NCI-H526 treated with DMSO at 0.1 percent for 48 hours (cell line): ENCODE measurements at regions not wholly inside any gene's neighbourhood (a gene's known extent, or its start where the extent isn't known, plus 50 kb on each side); places are given as distances from the start of the nearest gene placed in this dataset.
"Not testable (repeated sequence)": the region's sequence is repeated elsewhere in the genome, so short reads cannot be mapped to it uniquely, and the experiment has no call there.

Source experiments
- DNase-seq: peaks from one replicate; lab custom pipeline; 2025; lab: John Stamatoyannopoulos, UW

DNA sequence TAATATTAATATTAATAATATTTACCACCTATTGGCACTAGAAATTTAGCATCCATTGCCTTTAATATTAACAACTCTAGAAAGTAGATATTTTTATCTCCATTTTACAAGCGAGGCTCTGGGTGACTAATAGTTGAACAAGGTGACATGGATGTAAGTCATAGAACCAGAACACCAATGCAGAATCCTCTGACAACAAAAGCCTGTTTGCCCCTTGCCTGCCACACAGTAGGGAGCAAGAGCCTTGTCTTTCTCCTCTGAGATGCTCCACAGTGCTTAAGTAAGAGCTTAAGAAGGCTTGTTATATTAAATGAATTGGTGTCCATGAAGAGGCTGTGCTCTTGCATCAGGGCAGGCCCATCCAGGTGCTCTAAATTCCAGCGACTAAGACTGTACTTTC, 51.2 kb upstream of the LBX1 start:
- no peak for DNase-seq

DNA sequence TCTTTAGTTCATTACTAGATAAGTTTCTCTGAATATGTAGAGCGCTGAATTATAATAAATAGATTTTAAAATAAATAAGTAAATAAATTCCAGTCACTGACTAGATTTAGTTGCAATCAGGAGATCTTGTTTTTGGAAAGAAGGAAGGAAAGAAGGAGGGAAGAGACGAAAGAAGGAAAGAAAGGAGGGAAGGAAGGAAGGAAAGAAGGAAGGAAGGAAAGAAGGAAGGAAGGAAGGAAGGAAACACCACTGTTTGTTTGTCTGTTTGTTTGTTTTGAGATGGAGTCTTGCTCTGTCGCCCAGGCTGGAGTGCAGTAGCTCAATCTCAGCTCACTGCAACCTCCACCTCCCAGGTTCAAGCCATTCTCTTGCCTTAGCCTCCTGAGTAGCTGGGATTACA, 51.7 kb upstream of the LBX1 start:
- not testable (repeated sequence) for DNase-seq

DNA sequence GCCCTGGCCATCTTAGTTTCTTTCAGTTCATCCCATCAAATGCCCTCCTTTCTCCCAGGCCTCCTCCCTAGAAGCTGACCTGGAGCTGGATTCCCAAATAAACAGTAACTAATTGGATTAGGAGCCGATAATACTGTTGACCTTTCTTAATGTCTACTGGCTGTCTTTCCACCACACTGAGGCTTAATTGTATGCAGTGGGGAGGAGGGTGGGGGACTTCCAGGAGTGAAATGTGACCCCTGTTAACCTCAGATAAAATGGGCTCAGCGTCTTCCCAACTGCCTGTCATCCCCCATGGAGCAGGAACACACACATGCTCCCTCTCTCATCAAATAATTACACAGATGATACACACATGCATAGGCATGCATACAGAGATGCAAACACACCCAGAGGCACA, 53.7 kb upstream of the LBX1 start:
- DNase-seq: no peak

DNA sequence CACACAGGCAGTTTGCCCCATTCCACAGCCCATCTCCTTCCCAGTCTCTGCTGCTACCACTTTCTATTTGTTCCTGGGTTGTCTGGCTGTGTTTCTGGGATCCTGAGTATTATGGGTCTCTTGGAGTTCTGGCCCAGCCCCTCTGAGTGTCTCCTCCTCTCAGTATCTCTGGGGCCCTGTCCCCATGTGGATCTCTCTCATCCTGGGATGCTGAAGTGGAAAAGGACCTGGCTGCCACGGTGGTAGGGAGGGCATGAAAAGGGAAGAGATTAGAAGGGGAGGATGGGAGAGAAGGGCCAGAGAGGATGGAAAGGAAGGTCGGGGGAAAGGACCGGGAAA, 54.5 kb upstream of the LBX1 start:
- DNase-seq: no peak

DNA sequence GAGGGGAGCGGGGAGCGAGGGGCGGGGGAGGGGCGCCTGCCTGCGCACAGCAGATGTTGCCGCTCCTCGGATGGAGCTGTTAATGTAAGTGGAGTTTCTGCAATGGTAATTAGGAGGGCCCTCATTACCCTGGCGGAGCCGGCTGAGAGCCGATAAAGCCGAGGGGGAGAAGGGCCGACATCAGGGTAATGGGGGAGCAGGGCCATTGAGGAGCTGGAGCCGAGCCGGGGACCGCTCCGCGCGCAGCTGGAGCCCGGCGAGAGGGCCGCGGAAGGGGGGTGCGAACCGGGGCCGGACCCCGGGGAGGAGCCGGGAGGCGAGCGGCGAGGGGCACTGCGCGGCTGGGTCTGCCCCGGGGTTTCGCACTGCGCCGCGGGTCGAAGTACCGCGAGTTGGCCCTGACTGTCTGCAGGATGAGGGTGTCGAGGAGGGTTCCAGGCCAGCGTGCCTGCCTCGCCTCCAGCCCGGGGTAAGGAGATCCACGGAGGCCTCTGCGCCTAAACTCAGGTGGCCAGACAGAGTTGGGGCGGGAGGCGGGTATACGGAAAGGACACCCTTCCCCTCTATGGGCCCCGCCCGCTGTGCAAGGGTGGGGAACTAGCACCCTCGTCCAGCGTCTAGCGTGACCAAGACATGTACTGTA, 55.0 kb upstream of the LBX1 start:
- DNase-seq: no peak

DNA sequence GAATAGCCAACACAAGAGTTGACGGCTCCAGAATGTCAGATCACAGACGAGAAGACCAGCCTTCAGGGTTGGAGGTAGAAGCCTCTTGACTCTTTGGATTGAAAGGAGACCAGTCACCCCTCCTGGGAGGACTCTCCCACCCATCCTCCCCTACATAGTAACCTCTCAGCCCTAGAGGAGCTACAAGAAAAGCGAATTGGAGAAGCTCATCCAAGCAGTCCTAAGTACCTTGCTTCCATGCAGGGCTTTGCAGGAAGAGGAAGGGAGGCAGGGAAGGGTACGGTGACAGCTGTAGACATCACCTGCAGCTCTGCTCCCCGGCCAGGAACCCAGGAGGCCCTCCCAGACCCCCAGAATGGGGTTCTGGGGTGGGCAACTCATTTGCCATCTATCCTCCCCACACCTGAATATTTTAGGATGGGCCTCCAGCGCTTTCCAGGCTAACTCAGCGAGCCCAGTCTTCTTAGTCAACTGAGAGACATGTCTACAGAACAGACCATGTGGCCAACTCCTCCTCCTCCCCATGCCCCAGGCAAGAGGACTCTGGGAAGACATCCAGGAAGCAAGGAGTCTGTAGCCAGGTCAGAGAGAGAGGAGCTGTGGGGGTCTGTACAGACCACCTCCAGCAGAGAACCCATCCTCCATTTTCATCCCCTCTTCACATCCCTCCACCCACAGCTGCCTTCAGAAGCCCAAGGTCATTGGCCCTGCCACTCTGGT, 55.6 kb upstream of the LBX1 start:
- DNase-seq: no peak

DNA sequence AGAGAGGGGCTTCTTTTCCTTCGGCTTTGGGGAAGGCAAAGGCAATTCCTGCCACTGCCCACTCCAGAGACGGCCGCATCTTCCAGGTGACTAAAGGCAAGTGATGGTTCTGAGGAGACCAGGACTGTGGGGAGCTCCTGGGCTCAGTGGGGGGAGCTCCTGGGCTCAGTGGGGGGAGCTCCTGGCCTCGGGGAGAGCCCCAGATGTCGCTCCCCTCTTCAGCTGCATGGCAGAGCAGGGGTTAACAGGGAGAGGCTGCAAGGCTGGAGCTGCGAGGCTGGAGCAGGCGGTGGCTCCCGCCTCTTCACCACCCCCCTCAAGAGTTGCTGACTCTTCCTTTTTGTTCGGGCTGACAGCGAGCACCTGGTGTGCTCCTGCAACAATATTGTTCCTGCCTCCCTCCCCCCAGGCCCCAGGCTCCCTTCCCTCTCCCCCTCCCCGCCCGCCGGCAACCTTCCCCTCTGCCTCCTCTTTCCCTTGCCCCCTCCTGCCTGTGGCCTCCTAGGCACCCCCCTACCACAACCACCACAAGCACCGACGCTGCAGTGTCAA, 56.3 kb upstream of the LBX1 start:
- peak; percentile 15 for DNase-seq

DNA sequence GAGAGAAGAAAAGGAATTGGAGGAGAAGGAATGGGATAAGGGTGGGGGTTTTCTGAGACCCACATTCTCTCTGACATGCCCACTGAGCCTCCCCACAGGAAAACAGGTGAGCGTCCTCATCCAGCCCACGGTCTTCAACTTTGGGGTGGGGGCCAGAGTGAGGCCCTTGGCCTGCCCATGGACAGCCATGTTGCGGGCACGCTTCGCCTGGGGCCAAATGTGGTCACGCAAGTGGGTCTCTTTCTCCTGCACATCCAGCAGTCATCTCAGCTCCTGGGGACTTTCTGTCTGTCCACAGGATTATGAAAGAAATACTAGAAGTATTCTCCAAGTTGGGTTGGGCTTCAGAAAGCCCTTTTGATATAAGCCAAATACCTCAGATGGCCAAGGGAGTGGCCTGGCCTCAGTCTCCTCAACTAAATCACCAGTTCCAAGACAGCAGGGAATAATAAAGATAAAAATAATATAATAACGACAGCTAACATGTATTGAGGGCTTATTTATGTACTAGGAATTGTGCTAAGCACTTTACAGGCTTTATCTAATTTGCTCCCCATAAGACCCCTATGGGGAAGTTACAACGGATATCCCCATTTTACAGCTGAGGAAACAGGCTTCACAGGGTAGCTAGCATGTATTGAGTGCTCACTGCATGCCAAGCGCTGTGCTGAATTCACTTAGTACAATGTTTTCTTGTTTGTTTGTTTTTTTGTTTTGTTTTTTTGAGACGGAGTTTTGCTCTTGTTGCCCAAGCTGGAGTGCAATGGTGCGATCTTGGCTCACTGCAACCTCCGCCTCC, 57.2 kb upstream of the LBX1 start:
- DNase-seq: no peak

DNA sequence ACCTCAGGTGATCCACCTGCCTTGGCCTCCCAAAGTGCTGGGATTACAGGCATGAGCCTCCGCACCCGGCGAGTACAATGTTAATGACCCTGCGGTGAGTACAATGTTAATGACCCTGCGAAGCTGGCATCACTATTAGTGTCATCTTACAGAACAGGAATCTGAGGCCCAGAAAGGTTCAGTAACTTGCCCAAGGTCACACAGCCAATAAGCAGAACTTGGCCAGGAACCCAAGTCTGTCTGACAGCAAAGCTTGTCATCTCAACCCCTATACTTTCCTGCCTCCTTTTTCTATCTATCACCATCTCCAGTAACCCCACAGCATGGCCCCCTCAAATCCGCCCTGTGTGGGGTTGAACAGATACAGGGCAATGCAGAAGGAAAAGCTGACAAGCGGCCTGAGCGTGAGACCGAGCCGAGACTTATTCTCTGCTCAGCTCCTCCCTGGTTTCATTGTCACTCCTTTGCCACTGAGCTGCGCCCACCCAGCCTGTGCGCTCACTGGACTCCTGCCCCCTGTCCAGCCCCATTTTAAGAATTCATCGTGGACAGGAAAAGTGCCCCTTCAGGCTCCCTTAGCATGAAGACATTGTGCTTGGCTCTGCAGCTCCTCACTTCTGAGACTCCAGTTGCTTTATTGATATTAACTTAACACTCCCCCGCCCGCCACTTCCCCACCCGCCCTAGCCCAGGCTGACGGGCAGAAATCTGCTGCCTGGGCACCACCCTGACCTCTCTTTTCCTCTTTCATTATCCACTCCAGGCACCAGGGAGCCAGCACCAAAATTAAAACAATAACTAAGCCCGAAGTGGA, 58.1 kb upstream of the LBX1 start:
- DNase-seq: no peak

DNA sequence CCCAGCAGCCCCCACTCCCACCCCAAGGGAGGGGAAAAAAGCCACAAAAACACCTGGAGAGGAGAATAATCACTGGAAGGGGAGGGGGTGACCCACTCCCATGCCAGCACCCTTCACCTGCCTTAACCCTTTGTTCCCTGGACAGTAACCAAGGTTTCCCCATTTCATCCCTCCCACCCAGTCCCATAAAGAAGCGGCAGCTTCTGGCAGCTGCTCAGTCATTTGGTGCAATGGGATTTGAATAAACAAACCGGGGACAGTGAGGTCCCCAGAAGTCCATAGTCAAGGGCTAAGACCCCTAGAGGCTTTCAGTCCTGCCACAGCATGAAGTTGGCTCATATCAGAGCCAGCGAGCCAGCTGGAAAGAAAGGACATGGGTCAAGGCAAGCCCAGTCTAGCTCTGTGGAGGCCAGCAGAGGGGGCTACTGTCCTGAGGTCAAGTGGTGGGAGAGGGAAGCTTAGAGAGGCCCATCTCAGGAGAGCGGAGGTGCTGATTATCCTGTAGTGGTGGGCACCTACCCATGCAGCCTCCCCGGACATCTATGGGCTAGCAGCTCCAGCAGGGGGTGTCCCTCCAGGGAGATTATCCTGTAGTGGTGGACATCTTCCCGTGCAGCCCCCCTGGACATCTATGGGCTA, 58.9 kb upstream of the LBX1 start:
- DNase-seq: no peak

DNA sequence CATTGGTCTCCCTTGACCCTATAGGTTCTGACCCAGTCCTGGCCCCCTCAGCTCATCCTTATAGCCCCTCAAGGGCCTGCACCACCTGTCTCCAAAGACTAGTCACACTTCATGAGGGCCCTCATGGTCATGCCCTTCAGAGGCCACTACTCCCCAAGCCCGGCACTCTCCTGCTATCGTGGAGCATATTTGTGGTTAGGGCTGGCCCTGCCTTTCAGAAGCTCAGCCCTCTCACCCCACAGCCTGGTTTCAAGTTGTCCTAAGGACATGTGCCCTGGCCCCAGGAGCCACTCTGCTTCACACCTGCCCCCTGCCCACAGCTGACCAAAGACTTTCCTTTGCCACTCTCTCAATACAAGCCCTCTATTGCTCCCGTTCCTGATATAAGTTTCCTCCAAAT, 60.3 kb upstream of the LBX1 start:
- DNase-seq: no peak

DNA sequence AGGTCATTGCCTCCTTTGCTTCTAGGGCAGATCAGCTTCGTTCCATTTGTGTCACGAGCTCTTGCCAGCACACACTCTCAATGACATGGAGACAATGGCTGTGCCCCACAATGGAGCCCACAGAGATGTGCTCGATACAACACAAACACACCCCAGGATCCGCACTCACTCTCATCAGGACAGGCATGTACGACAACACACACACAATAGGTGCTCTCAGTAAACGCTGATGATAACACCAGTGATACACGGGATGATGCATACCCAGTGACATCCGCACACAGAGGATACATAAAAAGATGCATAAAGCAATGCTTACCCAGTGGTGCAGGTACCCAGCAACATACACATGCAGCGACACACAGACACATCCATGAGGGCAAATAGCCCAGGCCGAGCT, 61.2 kb upstream of the LBX1 start:
- DNase-seq: no peak

DNA sequence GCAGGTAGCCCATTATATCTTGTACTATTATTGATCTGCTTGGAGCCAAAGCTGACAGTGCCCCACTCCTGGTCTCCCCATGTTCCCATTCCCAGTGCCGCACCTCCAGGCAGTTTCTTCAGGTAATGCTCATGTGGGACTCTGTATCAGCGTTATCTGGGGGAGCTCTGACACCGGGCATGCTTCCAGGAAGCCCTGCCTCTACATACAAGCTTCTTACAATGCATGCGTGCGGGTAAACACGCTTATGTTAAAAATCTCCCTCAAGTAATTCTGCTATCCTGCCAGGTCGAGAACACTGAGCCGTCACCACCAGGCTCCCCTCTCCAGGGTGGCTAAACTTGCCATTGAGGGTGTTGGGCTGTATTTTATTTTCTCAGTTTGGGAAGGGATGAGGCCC, 61.6 kb upstream of the LBX1 start:
- no peak for DNase-seq

DNA sequence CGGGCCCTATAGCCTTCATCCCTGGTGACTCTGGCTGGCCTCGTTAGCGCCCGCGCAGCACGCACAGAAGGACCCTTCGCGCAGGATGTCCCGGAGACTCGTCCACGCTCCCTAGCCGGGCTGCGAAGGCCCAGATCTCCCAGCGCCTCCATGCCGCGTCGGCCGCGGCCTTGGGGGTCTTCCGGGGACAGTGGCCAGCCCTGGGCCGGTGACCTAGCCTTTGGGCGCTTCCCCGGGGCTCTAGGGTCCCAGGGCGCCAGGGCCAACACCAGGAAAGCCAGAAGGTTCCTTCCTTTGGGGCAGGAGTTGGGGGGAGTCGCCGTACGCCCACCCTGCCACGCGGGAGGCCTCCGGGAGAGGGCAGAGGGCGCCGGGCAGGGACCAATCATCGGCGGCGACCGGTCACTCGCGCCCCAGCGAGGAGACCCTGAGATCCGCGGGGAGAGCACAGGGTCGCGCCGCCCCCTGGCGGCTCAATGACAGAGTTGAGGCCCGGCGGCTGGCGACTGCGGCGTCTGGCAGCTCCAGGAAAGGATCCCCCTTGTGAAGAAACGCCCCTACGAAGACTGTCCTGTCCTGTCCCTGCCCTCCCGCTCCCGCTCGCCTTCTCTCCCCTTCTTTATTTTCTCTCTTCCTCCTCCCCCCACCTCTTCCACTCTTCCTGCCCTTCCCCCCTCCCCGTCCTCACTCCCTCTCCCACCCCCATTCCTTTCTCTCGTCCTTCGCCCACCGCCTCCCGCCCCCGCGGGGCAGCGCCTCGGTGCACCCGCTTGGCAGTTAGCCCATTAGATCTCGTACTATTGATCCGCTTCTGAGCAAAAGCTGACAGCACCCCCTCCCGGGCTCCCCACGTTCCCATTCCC, 62.3 kb upstream of the LBX1 start:
- peak; percentile 28 for DNase-seq

DNA sequence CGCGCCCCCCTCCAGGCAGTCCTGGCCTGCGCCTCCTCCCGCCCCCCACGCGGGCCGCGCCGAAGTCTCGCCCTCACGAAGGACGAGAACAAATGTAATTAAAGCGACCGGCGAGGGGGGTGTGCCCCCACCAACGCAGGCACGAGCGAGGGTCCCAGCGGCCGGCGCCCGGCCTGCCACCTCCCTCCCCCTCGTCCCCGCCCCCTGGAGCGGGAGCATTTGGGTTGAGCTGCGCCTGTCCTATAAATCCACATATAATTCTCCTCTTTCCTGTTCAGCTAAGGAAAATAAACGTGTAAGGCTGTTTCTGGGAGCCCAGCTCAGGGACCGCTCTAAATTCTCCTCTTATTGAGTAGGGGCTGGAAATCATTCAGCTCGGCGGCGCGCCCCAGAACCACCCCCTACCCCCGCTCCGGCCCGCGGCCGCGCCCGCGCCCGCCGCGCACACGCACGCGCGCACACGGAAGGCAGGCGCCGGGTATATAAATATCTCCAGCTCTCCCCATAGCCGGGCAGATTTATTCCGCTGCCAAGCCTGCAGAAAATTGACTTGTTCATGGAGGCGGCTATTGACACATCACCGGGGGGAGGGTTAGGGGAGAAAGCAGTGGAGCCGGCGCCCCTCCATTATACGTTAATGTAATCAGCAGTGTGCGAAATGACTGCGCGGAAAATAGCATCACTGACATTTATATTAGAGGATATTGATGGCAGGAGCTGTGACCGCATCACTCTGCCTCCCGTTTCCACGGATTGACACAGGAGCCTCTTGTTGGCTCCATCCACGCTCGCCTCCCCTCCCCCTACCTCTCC, 61.6 kb upstream of the BTRC start:
- peak; percentile 19 for DNase-seq

DNA sequence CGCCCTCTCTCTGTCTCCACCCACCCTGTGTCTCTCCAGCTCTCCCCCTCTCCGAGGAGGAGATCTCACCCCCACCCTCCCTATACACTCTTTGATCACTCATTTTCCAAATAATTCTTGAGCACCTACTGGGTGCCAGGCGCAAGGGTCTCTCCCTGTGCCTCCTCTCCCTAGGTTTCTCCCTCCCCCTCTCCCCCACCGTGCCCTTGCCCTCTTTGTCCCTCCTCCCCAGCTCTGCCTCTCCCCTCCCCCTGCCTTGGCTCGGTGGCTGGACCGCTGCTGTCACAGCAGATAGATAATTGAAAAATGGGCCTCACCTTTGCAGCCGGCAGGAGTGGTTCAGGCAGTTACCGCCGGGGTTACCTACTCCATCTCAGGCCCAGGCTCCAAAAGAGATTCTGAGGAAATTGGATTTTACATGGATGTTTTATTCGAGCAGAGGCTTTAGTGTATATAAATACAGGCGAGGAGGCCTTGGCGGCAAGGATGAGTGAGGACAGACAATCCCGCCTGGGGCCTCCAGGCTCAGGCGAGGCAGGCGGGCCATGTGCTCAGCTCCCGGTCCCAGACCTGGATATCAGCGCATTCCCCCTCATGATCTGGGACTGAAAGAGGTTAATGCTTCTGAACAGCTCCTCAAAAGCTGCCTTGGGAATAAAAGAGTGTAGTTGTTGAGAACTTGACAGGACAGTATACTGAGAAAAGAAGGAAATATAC, 60.8 kb upstream of the BTRC start:
- DNase-seq: no peak

DNA sequence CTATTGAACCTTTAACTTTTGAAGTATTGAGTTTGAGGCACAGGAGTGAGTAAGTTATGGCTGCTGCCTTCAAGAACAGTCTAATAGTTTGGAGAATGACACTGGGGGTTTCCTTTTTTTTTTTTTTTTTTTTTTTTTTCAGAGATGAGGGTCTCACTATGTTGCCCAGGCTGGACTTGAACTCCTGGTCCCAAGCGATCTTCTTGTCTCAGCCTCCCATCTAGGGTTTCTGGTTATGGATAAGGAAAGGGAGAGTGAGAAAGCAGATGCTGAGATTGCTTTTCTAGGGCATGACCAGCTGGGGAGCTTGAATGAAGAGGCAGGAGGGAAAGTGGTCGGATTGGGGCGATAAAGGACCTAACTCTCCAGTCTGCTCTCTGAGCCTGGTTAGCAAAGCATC, 59.9 kb upstream of the BTRC start:
- DNase-seq: no peak

DNA sequence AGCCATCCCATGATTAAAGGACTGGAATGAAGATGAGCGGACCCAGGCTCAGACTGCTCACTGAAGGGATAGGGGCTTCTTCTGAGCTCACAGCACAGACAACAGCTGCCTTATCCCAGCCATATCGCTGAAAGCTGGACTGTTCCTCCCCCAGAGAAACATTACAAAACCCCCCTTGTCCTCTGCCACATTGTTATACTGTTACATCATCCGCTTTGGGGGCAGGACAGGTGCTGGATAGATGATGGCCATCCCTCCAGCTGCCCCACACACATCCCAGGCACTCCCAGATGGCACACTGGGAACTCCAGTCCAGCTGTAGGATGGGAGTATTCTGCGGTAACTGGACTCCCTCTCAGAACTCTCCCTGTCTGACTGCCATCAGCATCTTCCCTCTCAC, 58.7 kb upstream of the BTRC start:
- DNase-seq: no peak

DNA sequence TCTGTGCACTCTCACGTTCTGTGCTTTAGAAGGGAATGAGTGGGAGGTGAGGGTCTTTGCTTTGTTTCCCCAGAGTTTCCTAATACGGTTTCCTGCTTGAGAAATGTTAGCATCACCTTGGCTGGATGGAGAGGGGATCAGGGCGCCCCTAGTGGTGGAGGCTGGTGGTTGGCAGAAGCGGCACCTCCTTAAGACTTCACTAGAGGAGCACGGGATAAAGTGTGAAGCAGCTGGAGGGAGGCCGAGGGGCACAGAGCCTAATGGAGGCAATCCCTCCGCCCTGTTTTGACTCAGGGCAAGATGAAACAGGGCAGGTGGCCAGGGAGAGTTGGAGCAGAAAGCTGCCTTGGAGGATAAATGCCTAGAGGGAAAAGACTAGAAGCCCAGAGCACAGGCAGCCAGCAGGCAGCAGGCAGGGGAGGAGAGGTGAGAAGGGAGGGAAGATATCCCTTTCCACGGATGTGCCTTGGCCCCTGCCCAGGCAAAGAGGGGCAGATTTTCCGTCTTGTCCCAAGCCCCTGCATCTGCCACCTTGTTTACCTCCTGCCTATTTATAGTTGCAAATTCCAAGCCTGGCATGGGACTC, 56.0 kb upstream of the BTRC start:
- peak; percentile 2 for DNase-seq
